CD4-positive, alpha-beta T cell treated with Interleukin-2 at 100 ng/mL for 4 hours (primary cell): ENCODE measurements at regions not wholly inside any gene's neighbourhood (a gene's known extent, or its start where the extent isn't known, plus 50 kb on each side); places are given as distances from the start of the nearest gene placed in this dataset.

Experiments used
- DNase-seq: peaks from one replicate; pipeline ENCODE4 v3.0.0-alpha.2; 2020; ENCODE audit warnings: low spot score

DNA sequence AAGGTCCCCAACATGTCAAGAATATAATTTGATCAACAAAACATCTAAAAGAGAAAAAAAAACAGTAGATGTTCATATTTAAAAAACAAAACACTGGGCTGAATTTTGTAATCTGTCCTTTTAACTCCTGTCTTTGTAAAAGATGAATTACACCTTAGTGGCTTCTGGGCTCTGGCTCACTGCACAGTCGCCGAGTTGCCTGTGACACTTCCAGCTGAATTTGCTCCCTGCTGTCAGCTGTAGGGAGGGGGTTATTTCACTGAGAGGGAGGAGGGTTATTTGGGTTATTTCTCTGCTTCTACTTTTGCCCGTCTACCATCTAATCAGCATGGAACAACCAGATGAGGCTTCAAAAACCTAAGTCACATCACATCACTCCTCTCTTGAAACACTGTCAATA is 193.0 kb upstream of the ZC3H12A start:
- DNase-seq = no peak

DNA sequence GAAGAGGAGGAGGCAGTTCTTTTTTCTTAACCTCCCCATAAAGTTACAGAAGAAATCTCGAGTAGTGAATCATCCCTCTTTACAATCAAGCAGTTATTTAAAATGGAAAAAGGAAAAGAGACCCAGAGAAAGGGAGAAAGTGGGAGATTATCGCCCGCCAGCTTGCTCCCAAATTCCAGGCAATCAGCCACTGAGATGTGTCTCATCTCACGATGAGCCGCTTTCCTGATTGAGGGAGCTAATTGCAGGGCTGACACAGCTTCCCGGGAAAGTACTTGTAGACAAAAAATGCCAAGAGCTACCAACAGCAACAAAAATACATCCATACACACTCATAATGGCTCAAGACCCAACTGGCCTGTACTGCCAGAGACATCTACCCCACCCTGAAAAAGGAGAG is 191.6 kb upstream of the ZC3H12A start:
- no peak for DNase-seq

DNA sequence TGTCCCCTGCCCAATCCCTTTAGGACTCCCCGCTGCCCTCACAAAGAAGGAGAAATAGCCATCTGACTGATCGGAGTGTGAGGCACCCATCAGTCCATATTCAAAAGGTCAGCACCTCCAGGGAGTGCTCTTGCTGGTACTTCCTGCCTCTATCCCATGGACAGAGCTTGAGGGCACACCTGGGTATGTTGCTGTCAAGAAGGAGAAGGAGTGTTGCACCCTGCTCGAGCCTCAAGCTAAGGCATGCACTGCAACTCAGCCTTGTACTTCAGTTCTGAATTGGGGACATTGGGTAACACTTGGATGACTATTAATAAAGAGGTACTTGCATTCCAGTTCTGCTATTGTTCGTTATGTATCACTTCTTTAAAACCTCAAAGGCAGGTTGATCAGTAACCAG is 190.3 kb upstream of the ZC3H12A start:
- DNase-seq = no peak

DNA sequence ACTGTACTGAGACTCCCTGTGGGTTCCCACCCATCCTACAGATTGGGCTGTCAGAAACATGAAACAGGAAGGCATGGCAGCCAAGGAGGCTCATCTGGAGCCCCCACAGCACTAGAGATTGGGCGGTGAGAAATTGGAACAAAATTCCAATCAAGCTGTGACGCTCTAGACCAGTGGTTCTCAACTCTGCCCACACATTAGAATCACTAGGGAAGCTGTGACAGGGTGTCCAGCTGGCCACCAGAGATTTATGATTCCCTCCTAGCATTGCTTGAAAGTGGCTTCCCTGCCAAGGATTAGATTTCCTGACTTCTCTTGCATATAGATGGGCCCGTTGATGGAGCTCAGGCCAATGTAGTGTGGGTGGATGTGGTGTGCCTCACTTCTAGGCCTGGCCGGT is 187.5 kb upstream of the ZC3H12A start:
- no peak for DNase-seq

DNA sequence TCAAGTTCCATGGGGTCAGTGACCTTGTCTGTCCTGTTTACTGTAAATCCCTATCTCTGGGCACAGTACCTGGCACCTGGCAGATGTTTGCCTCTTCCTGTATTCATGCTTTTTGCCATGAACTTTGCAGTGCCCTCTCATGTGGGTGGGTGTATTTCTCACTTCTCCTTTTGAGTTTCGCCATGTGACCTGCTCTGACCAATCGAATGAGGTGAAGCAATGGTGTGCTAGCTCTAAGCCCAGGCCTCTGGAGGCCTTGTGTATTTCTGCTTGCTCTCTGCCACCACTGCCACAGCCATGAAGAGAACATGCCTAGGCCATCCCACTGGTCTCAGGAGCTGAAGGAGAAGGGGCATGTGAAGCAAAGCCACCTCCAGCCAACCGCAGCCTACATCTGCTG is 185.5 kb upstream of the ZC3H12A start:
- DNase-seq = no peak

DNA sequence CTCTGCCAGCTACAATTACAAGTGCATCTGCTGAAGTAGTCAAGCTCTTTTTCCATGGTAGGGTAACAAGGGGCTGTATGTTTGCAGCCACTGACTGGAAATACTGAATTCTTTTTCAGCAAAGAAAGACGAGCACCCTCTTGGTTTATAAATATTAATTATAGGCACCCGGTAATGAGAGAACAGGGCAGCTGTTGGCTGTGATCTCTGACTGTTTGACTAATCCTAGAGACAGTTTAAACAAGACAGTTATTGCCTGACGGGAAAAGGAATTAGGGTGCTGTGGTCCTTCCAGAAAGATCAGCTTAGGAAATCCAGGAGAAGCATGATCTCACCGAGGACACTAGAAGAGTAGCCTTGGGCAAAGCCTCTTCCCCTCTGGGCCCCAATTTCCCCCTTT is 183.7 kb upstream of the ZC3H12A start:
- no peak for DNase-seq

DNA sequence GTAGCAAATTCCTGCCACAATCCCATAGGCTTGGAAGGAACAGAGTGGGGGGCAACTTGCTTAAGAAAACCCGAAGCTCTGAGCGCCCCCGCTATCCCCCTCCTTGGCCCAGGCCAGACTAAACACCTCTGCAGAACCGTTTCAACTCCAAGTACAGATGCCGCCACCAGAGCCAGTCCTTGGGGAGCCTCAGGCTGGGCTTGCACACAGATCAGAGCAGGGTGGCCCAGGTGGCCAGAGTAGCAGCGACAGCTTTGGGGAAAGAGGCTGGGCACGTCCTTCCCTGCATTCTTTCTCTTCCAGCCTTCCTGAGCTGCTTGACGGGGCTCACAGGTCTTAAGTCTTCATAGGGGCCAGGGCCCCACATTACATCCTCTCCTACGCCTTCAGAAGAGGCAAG is 181.6 kb upstream of the ZC3H12A start:
- DNase-seq = no peak

DNA sequence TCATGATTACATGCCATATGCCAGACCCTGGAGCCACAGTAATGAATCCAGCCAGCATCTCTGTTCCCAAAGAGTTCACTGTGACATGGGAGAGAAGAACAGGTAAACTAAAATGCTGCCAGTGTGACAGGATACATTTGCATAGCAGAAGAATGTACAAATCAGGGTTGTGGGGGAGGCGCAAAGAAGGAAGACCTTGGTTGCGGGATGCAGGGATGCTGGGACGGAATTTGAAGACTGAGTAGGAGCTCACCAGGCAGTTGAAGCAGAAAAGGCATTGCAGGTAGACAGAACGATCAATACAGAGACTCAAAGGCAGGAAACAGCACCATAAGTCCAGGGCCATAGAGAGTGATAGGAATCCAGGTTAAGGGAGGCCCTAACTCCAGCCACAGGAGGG is 180.3 kb upstream of the ZC3H12A start:
- DNase-seq = no peak

DNA sequence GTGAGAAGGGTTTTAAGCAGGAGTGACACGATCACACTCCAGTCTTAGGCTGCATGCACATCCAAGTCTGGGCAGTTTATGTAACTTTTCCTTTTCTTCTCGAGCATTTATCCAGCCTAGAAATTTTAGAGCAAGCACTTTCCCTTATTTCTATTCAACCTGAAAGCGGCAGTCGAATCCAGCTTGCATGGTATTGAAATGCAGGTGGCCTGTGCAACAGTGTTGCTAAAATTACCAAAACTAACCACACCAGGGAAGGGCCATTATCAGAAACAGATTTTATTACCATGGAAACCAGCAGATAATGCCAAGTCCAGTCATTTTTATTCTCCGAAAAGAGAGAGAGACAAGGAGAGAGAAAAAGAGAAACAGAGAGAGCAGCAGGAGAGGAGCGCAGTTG is 179.9 kb upstream of the ZC3H12A start:
- no peak for DNase-seq

DNA sequence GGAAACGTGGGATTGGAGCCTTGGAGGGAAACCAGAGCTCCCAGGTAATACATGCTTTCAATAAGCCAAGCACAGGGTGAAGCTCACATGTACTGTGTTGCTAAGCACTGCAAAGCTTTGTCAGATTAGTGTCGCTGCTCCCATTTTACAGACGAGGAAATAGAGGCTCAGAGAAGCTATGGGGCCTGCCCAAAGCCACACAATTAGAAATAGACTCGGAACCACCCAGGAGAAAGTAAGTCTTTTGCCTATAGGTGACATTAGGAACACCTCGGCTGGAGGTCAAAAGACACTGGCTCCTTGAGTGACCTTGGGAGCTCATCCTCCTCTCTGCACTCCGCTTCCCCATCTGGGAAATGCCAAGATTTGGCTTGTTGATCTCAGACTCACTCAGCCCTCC is 175.6 kb upstream of the ZC3H12A start:
- DNase-seq = no peak

DNA sequence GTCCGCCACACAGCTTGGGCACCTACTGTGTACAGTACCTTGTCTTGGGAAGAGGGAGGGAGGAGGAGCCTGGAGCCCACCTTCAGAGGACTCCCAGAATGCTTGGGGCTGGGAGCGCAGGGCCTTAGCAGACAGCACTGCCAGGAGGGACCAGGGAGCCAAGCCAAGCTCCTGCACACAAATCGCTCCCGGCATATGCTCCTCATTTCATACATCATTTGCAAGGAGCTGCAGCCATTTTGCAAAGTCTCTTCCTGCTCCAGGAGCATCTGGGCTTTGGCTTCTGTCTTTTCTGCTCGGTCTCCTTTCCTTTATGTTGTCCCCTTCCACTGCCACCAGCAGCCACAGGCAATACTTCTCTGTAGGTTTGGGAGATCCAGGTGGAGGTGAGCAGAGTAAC is 175.2 kb upstream of the ZC3H12A start:
- DNase-seq = no peak

DNA sequence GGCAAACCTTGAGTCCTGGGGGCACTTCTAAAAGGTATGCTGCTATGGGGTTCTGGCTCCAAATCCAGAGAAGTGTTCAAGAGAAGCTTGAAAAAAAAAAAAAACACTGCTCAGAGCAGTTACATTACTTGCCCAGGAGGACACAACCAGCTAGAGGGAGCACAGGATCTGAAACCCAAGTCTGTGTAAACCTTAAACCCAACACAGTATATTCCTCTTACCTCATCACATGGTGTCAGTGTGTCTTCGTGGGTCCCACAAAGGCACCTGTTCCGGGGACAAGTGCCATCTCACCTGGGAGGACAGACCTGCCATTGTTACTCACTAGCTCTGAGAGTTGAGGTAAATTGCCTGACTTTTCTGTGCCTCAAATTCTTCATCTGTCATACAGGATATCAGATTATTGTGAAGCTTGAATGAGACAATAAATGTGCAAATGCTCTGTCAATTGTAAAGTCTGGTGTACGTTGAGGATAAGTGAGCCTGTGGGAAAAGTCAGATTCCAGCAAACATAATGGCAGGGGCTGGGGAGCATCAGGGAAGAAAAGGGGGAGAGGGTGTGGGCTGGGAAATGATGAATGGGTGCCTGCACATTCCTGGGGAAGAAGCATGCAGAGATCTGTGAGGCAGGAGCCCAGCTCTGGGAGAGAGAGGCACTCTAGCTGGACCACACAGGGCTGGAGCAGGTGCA is 170.4 kb upstream of the ZC3H12A start:
- DNase-seq = no peak

DNA sequence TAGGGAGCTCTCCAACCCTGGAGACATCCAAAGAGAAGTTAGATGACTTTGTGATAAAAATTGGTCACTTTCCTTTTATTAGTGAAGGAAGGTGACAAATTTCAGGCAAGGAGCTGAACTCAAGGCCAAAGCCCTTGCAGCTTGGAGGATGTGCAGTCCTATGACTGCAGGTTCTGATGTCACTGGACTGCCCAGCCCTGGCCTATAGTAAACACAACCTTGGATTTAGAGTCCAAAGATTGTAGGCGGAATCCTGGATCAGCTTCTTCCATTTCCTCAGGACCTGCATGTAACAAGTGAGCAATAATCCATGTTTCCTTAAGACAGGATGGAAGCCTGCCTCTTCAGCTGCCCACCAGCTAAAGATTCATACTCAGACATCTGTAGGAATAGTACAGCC is 169.3 kb upstream of the ZC3H12A start:
- no peak for DNase-seq

DNA sequence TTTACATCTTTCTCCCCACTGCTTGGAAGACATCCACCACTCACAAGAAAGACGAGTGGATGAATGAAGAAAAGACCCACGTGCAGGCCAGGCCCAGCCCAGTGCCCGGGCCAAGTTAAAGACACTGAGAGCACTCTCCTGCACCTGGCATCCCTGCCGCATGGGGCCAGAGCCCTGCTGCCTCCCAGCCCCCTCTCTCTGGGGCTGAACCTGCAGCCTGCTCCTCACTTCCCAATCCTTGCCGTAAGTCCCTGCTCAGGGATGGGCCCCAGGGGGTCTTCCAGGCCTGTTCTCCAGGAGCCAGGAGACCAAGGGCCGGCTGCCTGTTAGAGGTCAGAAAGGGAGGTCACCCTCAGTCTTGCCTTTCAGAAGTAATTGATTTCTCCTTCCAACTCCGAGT is 168.5 kb upstream of the ZC3H12A start:
- DNase-seq = no peak

DNA sequence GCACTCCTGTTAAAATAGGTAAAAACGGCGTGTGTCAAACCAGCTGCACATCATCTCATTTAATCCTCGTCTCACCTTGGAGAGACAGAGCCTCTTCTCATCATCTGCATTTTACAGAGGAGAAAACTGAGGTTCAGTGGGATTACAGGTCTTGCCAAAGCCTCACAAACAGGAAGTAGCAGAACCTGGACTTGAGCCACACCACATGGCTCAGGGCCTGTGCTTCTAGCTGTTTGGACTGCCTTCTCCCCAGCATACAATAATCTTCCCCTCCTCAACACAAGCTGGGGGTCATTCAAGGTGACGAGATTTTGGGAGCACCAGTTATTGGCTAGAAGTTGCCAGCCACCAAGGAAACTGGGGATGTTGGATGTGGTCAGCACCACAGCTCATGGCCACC is 167.9 kb upstream of the ZC3H12A start:
- no peak for DNase-seq

DNA sequence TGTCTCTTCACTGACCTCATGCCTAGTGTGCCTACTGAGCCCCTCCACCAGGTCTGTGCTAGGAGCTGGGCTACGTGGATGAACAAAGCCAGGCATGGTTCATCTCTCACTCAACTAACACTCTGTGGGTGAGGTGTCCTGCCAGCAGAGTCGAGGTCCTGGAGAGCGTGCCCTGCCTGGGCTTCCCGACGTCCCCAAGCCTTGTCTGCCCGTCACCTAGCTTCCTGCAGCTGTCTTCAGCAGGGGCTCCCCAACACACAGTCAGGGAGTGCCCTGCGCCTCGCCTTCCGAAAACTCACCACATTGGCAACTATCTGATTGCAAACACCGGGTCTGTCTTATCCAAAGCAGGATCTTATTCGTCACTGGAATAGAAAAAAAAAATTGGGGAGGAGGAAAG is 167.5 kb upstream of the ZC3H12A start:
- no peak for DNase-seq

DNA sequence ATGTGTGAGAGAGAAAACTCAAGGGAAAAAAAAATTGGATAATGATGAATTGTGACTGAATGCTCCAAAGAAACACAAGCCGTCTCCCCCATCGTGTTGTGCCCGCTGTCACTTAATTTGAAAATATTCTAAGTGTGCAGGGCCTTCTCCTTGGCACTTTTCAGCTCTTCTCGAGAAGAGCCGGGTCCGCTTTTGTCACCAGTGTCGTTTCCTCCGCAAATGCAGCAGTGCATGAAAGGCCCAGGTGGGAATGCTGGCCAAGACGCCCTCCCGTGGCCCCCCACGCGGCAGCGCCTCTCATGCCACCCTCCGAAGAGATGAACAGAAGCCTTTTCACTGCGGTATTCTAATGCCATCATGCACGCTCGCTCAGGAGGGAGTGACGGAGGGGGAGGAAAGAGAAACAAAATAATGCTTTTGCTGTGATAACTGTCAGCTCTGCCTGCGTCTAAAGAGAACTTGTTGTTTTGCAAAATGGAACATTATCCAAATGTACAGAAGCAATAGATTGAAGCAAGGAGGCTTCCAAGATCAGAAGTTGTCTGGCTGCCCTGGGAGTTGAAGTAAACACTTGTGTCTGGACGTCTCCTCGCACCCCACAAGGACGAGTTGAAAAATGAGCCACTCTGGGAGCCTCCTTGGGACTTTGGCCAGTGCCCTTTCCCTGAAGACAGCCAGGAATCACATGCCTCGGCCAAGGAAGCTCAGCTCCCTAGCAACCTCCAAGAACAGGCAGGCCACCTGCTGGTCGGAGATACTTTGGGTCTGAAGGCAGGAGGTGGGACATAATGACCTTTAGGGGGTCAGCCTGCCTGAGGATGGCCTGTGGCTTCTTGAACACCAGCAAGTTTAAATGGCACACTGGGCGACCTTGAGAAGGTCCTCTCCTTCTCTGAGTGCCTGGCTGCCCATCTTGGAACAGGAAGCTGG is 166.1 kb upstream of the ZC3H12A start:
- no peak for DNase-seq

DNA sequence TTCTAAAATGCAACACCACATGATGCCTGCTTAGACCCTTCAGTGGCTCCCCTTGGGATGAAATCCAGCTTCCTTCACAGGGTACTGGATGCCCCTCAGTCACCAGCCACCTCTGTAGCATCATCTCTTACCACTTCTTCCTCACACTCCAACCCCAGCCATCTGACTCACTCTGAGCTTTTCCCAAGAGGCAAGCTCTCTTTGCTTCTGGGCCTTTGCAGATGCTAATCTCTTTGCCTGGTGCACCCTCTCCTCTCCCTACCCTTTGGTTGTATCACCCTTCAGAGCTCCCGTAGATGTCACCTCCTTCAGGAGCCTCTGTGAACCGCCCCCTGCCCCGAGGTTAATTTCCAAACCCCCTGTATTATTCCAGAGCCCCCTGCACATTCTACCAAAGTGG is 164.8 kb upstream of the ZC3H12A start:
- DNase-seq = no peak

DNA sequence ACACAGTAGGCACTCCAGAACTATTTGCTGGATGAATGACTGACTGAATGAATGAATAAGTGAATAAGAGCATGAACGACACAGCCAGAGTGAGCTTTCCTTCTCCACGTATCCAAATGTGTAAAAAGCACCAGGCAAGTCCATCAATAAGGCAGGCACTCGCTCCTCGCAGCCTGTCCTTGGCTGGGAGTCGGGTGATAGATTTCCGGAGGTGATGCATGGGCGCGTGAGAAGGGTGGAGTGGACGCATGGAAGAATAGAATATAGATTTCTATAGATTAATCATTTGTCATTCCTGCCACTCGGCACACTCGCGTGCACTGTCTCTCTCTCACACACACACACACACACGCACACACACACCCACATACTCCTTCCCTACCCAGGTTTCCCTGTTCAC is 164.3 kb upstream of the ZC3H12A start:
- DNase-seq = no peak

DNA sequence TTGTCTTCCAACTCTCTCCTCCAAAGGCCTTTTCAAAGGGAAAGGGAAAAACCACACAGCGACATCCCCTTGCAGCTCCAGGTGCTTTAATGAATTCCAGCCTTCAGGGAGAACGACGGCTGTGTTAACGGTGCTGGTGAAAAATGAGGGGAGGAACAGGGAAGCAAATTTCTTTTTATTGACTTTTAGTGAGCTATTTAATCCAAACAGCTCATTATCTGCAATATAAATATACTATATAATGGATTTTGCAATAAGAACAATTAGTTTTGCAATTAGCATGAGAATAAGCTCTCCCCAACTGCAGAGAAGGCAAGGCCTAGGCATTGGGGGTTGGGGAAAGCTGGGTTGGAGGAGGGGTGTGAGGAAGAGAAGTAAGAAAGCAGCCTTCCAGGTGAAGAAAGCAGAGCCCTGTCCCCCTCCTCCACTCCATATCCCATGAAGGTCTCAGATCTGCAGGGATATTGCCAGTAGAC is 159.0 kb upstream of the ZC3H12A start:
- no peak for DNase-seq

DNA sequence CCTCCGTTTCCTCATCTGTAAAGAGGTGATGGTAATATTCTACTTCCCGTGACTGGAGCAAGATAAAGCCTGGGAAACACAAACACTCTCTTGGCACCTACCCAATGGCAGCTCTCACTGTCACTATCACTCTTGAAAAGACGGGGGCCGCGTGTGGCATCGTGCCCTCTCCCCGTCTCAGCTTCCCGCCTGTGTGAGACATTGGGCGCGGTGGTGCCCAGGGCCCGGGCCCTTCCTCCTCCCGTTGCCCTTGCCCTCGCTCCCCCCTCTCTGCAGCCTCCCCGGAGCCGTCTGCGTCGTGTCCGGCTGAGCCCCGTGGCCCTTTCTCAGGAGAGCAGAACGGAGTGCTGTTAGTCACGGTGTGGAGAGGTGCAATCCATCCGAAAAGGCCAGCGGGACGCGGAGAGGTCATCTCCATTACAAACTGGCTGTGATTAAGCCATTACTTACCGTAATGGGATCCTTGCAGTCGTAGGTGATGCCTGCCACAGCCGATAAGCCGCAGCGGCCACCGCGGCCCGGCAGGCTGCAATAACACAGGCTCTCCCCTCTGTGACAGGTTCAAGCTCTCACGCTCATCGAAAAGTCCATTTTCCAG is 156.4 kb upstream of the ZC3H12A start:
- no peak for DNase-seq

DNA sequence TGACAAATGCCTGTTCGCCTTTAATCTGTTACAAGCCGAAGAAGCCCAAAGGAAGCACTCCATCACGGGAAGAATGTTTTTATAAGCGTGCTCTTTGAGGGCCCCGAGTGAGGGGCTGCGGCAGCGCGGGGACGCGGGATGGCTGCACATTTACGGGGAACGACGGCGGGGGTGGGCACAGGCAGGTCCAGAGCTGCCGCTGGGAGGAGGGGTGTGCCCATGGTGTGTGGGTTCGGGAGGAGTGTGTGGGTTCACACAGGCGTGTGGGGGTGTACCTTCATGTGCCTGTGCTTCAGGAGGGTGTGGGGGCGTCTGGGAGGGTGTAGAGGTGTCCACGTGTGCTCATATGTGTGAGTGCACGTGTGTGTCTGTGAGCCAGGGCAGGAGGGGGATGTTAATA is 155.9 kb upstream of the ZC3H12A start:
- DNase-seq = no peak

DNA sequence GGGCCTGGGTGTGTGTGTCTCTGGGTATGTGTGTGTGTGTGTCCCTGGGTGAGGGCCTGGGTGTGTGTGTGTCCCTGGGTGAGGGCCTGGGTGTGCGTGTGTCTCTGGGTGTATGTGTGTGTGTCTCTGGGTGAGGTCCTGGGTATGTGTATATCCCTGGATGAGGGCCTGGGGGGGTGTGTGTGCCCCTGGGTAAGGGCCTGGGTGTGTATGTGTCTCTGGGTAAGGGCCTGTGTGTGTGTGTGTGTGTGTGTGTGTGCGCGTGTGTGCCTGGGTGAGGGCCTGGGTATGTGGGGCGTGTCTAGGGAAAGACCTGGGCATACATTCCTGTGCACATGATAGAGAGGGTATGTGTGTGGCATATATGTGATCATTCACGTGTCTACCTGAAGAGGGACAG is 155.1 kb upstream of the ZC3H12A start:
- DNase-seq = no peak
